Transverse colon (tissue), 4 donors: ENCODE measurements at regions not wholly inside any gene's neighbourhood (a gene's known extent, or its start where the extent isn't known, plus 50 kb on each side); places are given as distances from the start of the nearest gene placed in this dataset.

Source experiments
- DNase-seq: peaks from one replicate; pipeline ENCODE4 v3.0.0-alpha.2; 2019
- H3K27ac ChIP-seq, 4 donors: fragments of 200-600 bp; sonication (generic); 2 replicates each; pipeline ENCODE4 v1.5.1; 2016 to 2018; ENCODE audit warnings: inconsistent platforms in 4 of 4
- H3K27me3 ChIP-seq: fragments of 200-600 bp; sonication (generic); 2 replicates; pipeline ENCODE4 v1.5.1; 2017; ENCODE audit warnings: inconsistent platforms
- H3K36me3 ChIP-seq, 4 donors: fragments of 200-600 bp; sonication (generic); 2 replicates each; pipeline ENCODE4 v1.5.1; 2017 to 2019; ENCODE audit warnings: inconsistent platforms in 4 of 4
- H3K4me1 ChIP-seq, 4 donors: fragments of 200-600 bp; sonication (generic); 2 replicates each; pipeline ENCODE4 v1.5.1; 2017 to 2020; ENCODE audit warnings: inconsistent platforms in 4 of 4
- H3K4me3 ChIP-seq, 4 donors: fragments of 200-600 bp; sonication (generic); 1 replicate in 1 of 4; 2 replicates in 3 of 4; pipeline versions ENCODE4 v1.5.1 to v1.6.1; 2017 to 2019; ENCODE audit warnings: inconsistent platforms in 4 of 4
- H3K9me3 ChIP-seq, 2 donors: fragments of 200-600 bp; sonication (generic); 2 replicates each; pipeline ENCODE4 v1.5.1; 2017 to 2019; ENCODE audit warnings: inconsistent platforms in 2 of 2
- CTCF ChIP-seq, 5 experiments: fragments of 200-600 bp in 3 of 5; fragments of 450-650 bp in 2 of 5; sonication (generic) in 3 of 5; IDR thresholded peaks; 1 replicate in 2 of 5; 2 replicates in 3 of 5; pipeline ENCODE4 v1.5.1; 2016 to 2017; ENCODE audit warnings: antibody characterized with exemption in 5 of 5, inconsistent platforms in 3 of 5, mild to moderate bottlenecking in 2 of 5, moderate library complexity in 1 of 5
- EP300 ChIP-seq: sonication (generic); formaldehyde crosslinking; IDR thresholded peaks from one replicate; pipeline ENCODE4 v1.6.1; 2017; ENCODE audit warnings: antibody characterized with exemption, low read depth
- POLR2A ChIP-seq: fragments of 450-650 bp; IDR thresholded peaks from one replicate; pipeline ENCODE4 v1.6.1; 2016; ENCODE audit warnings: antibody characterized with exemption, mild to moderate bottlenecking, moderate library complexity
- POLR2AphosphoS5 ChIP-seq, 3 donors: sonication (generic); formaldehyde crosslinking; IDR thresholded peaks; one replicate each; pipeline ENCODE4 v1.6.1; 2016; ENCODE audit warnings: antibody characterized with exemption in 3 of 3
- WGBS, 2 donors: methylation state at CpG; one replicate each; pipeline ENCODE4 v1.1.5; 2018; ENCODE audit warnings: low coverage in 1 of 2; 5-methylcytosine and 5-hydroxymethylcytosine counted together
- in situ Hi-C, 4 donors: fragments of 200-750 bp; cut with MboI; loops; one replicate each; pipeline versions ENCODE4 v1.15.0 to v1.15.1; 2017; ENCODE audit warnings: low sequenced_read_pairs in 3 of 4, low pct_ligation_motif_present in 1 of 4, low pct_unique_long_range_greater_than_20kb in 1 of 4
- intact Hi-C: fragments of 100-400 bp; cut with DNase I; formaldehyde crosslinking; loops from one replicate; pipeline ENCODE4 v1.15.1; 2023; ENCODE audit warnings: low total_unique reads

GRCh38 chr13:76132532-76132931 lies 496.4 kb downstream of the LMO7 start:
- 63 to 72% methylated on average over 1 of the region's 1 CpG for WGBS, 2 donors
- Histone ChIP-seq H3K27ac (no peak overlapping the region), H3K27me3 (no peaks in the 10 kb centered on the region), H3K4me3 (no peak overlapping the region), H3K9me3 (no peaks in the 10 kb centered on the region), H3K4me1 (no peaks in the 10 kb centered on the region), H3K36me3 (no peaks in the 10 kb centered on the region)
- DNase-seq, result no peak
- intact Hi-C loops, result no loop called here
- in situ Hi-C loops, result no loop called here
- TF ChIP-seq CTCF (IDR thresholded peaks at IDR 0.05), result no peak
- no peak for TF ChIP-seq POLR2A
- TF ChIP-seq EP300, result no peak
- TF ChIP-seq POLR2AphosphoS5 (IDR thresholded peaks at IDR 0.05), result no peak

- H3K9me3 ChIP-seq, result no peaks in the 10 kb centered on the region
- no peak overlapping the region for H3K27ac ChIP-seq
- TF ChIP-seq EP300 (no peak), CTCF (IDR thresholded peaks at IDR 0.05) (no peak), POLR2AphosphoS5 (IDR thresholded peaks at IDR 0.05) (no peak), POLR2A (no peak)
- intact Hi-C loops (no loop called here), in situ Hi-C loops (no loop called here)
- DNase-seq, result no peak
- WGBS, 2 donors, result 75 to 85% methylated on average over 7 of the region's 7 CpGs
- H3K4me1 ChIP-seq, result no peaks in the 10 kb centered on the region
- no peaks in the 10 kb centered on the region for H3K27me3 ChIP-seq
- H3K36me3 ChIP-seq, result no peaks in the 10 kb centered on the region
- H3K4me3 ChIP-seq, result no peak overlapping the region
These were observed 495.4 kb downstream of the LMO7 start for GRCh38 chr13:76131551-76131950.

GRCh38 chr13:76129305-76130000 lies 493.3 kb downstream of the LMO7 start:
- Histone ChIP-seq H3K27me3 (no peaks in the 10 kb centered on the region), H3K4me3 (no peak overlapping the region)
- intact Hi-C loops, result no loop called here

GRCh38 chr13:76127922-76128321 lies 491.8 kb downstream of the LMO7 start:
- Histone ChIP-seq H3K9me3 (peaks cover 12 to 17% of the 10 kb centered on the region in 2 donors), H3K27me3 (no peaks in the 10 kb centered on the region), H3K4me1 (no peaks in the 10 kb centered on the region), H3K27ac (no peak overlapping the region), H3K4me3 (no peak overlapping the region), H3K36me3 (no peaks in the 10 kb centered on the region)
- in situ Hi-C loops (no loop called here), intact Hi-C loops (no loop called here)
- TF ChIP-seq CTCF (IDR thresholded peaks at IDR 0.05) (no peak), POLR2A (no peak), POLR2AphosphoS5 (IDR thresholded peaks at IDR 0.05) (no peak), EP300 (no peak)
- DNase-seq, result no peak

More at GRCh38 chr13:76129305-76130000, 493.3 kb downstream of the LMO7 start:
- no peak for DNase-seq
- 61 to 75% methylated on average over 6 of the region's 6 CpGs for WGBS, 2 donors
- TF ChIP-seq CTCF (IDR thresholded peaks at IDR 0.05) (no peak), POLR2AphosphoS5 (IDR thresholded peaks at IDR 0.05) (no peak), EP300 (no peak)
- in situ Hi-C loops, result no loop called here
- Histone ChIP-seq H3K9me3 (peaks cover 0 to 3% of the 10 kb centered on the region in 2 donors), H3K27ac (no peak overlapping the region), H3K4me1 (no peaks in the 10 kb centered on the region), H3K36me3 (no peaks in the 10 kb centered on the region)
